HAP-1 (cell line): ENCODE measurements at regions not wholly inside any gene's neighbourhood (a gene's known extent, or its start where the extent isn't known, plus 50 kb on each side); places are given as distances from the start of the nearest gene placed in this dataset.

Experiments used
- DNase-seq, 2 experiments: peaks; one replicate each; pipeline ENCODE4 v3.0.0-alpha.2; 2016 to 2020; ENCODE audit warnings: low spot score in 2 of 2
- H3K27me3 ChIP-seq: fragments of 250-450 bp; sonication (Bioruptor Pico); 2 replicates; pipeline ENCODE4 v1.5.1; 2020; ENCODE audit warnings: low read depth, mild to moderate bottlenecking, moderate library complexity
- H3K36me3 ChIP-seq: fragments of 250-450 bp; sonication (Bioruptor Pico); replicated peaks from 2 replicates; pipeline ENCODE4 v1.5.1; 2020; ENCODE audit warnings: mild to moderate bottlenecking
- H3K4me1 ChIP-seq: fragments of 250-450 bp; sonication (Bioruptor Pico); 2 replicates; pipeline ENCODE4 v1.5.1; 2020; ENCODE audit warnings: mild to moderate bottlenecking
- H3K4me3 ChIP-seq: fragments of 250-450 bp; sonication (Bioruptor Pico); 2 replicates; pipeline ENCODE4 v1.5.1; 2020; ENCODE audit warnings: mild to moderate bottlenecking, moderate library complexity
- H3K9me3 ChIP-seq: fragments of 250-450 bp; sonication (Bioruptor Pico); 2 replicates; pipeline ENCODE4 v1.5.1; 2020; ENCODE audit warnings: mild to moderate bottlenecking, moderate library complexity
- in situ Hi-C: fragments of 300-500 bp; cut with MboI; formaldehyde crosslinking; loops from 3 replicates; pipeline ENCODE4 v1.14.3; 2020; ENCODE audit warnings: low sequenced_read_pairs, inconsistent platforms, mixed read lengths

DNA sequence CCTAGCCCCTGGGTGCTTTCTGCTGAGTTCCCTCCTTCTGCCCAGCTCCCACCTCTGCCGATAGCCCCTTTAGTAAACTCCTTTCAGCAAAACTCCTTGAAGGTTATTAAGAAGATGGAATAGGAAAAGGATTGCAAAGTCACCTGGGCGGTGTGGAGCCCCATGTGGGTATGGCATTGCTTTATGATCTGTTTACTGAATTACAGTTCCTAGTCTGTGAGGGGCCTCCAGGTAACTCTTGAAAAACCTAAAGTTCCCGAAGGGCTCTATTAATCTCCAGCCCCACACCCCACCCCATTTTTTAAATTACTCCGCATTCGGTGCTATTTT, 116.9 kb upstream of the UXS1 start:
- Histone ChIP-seq H3K36me3 (no peaks in the 10 kb centered on the region), H3K4me3 (no peak overlapping the region), H3K27me3 (no peaks in the 10 kb centered on the region), H3K9me3 (no peaks in the 10 kb centered on the region), H3K4me1 (no peaks in the 10 kb centered on the region)
- in situ Hi-C loops: no loop called here
- no peak for DNase-seq

- no peak overlapping the region for H3K4me3 ChIP-seq
- H3K9me3 ChIP-seq: no peaks in the 10 kb centered on the region
- in situ Hi-C loops: no loop called here
- H3K36me3 ChIP-seq: no peaks in the 10 kb centered on the region
- no peaks in the 10 kb centered on the region for H3K27me3 ChIP-seq
- no peak for DNase-seq
- no peaks in the 10 kb centered on the region for H3K4me1 ChIP-seq
Observed at GRCh38 chr2:106307860-106308259, 113.8 kb upstream of the UXS1 start.

- no peaks in the 10 kb centered on the region for H3K9me3 ChIP-seq
- no peaks in the 10 kb centered on the region for H3K27me3 ChIP-seq
- no peak overlapping the region for H3K4me3 ChIP-seq
- in situ Hi-C loops: no loop called here
- no peaks in the 10 kb centered on the region for H3K36me3 ChIP-seq
- H3K4me1 ChIP-seq: no peaks in the 10 kb centered on the region
- no peak for DNase-seq
Observed at GRCh38 chr2:106306387-106306786, 112.3 kb upstream of the UXS1 start.

GRCh38 chr2:106304612-106305184, 110.6 kb upstream of the UXS1 start:
- DNase-seq: no peak
- no peaks in the 10 kb centered on the region for H3K27me3 ChIP-seq
- no peaks in the 10 kb centered on the region for H3K9me3 ChIP-seq
- in situ Hi-C loops: no loop called here
- H3K4me3 ChIP-seq: no peak overlapping the region
- no peaks in the 10 kb centered on the region for H3K36me3 ChIP-seq
- no peaks in the 10 kb centered on the region for H3K4me1 ChIP-seq

DNA sequence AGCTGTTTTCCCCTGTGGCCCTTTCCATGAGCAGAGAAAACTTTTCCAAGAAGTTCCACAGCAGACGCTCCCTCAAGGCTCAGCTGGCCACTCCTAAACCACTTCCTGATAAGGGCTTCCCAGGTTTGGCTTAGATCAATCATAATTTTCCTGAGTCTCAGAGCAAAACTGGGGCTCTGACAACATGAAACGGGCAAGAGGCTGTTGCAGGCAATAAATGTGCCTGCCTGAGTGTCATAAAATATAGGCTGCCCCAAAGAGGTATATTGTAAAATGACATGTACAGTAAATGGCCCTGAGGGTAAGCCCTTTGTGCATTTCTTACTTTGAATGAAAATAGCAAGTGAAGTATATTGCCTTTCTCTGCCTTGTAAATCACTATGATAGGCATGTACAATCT, 105.6 kb upstream of the UXS1 start:
- Histone ChIP-seq H3K27me3 (no peaks in the 10 kb centered on the region), H3K36me3 (no peaks in the 10 kb centered on the region), H3K4me1 (no peaks in the 10 kb centered on the region), H3K9me3 (no peaks in the 10 kb centered on the region), H3K4me3 (no peak overlapping the region)
- in situ Hi-C loops: no loop called here
- DNase-seq: no peak

GRCh38 chr2:106296182-106296815, 102.2 kb upstream of the UXS1 start:
- H3K4me1 ChIP-seq: no peaks in the 10 kb centered on the region
- H3K27me3 ChIP-seq: no peaks in the 10 kb centered on the region
- in situ Hi-C loops: no loop called here
- H3K36me3 ChIP-seq: no peaks in the 10 kb centered on the region
- no peak for DNase-seq
- H3K9me3 ChIP-seq: no peaks in the 10 kb centered on the region
- H3K4me3 ChIP-seq: no peak overlapping the region

DNA sequence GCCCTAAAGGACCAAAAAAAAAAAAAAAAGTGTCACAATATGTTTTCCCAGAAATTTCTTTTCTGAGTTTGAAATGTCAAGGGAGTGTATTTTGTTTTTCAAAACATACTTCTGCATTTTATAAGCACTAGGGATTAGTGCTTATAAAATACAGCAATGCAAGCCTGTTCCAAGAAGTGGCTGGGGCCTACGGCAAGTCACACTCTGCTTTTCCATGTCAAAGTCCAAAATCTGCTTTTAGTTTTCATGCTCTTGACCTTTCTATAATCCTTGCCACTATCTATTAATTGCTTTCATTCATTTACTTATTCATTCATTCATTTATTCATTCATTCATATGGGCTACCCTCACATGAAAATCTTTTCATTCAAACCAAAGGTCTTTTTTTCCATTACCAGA, 100.1 kb upstream of the UXS1 start:
- Histone ChIP-seq H3K4me3 (no peak overlapping the region), H3K9me3 (no peaks in the 10 kb centered on the region), H3K36me3 (no peaks in the 10 kb centered on the region), H3K4me1 (no peaks in the 10 kb centered on the region), H3K27me3 (no peaks in the 10 kb centered on the region)
- in situ Hi-C loops: no loop called here
- DNase-seq: no peak

- in situ Hi-C loops: no loop called here
- Histone ChIP-seq H3K9me3 (no peaks in the 10 kb centered on the region), H3K4me1 (no peaks in the 10 kb centered on the region), H3K4me3 (no peak overlapping the region), H3K27me3 (no peaks in the 10 kb centered on the region), H3K36me3 (no peaks in the 10 kb centered on the region)
- DNase-seq: no peak
Observed at GRCh38 chr2:106293271-106293783, 99.2 kb upstream of the UXS1 start.

- Histone ChIP-seq H3K36me3 (no peaks in the 10 kb centered on the region), H3K4me1 (no peaks in the 10 kb centered on the region), H3K9me3 (no peaks in the 10 kb centered on the region), H3K27me3 (no peaks in the 10 kb centered on the region), H3K4me3 (no peak overlapping the region)
- in situ Hi-C loops: no loop called here
- DNase-seq: no peak
Observed at GRCh38 chr2:106292627-106293026, 98.5 kb upstream of the UXS1 start.

DNA sequence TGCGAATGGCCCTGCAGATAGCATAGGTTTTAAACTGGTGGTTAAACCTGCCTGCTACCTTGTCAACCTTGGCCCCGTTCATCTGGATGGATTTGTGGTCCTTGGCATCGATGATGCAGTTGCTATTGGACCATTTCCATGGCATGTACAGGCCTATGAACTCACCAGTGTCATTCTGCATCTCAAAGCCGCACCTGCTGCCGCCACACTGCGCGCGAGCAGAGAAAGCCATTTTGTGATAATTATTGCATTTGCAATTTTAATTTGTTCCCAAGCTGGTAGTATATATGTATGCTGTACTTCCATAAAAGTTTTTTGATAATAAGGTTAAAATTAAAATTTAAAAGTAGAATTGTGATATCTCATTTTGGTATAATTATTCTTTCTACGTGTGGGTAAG, 94.8 kb upstream of the UXS1 start:
- no peak for DNase-seq
- no peak overlapping the region for H3K4me3 ChIP-seq
- no peaks in the 10 kb centered on the region for H3K36me3 ChIP-seq
- H3K9me3 ChIP-seq: no peaks in the 10 kb centered on the region
- H3K4me1 ChIP-seq: no peaks in the 10 kb centered on the region
- no peaks in the 10 kb centered on the region for H3K27me3 ChIP-seq
- in situ Hi-C loops: no loop called here

- in situ Hi-C loops: no loop called here
Observed at GRCh38 chr2:106285237-106285829, 91.2 kb upstream of the UXS1 start.

GRCh38 chr2:106284691-106285202, 90.6 kb upstream of the UXS1 start:
- no peak for DNase-seq

More at GRCh38 chr2:106285237-106285829, 91.2 kb upstream of the UXS1 start:
- H3K4me3 ChIP-seq: no peak overlapping the region
- H3K4me1 ChIP-seq: no peaks in the 10 kb centered on the region
- no peaks in the 10 kb centered on the region for H3K9me3 ChIP-seq
- H3K36me3 ChIP-seq: no peaks in the 10 kb centered on the region
- H3K27me3 ChIP-seq: no peaks in the 10 kb centered on the region
- no peak for DNase-seq

GRCh38 chr2:106284255-106284654, 90.2 kb upstream of the UXS1 start:
- H3K36me3 ChIP-seq: no peaks in the 10 kb centered on the region
- no peaks in the 10 kb centered on the region for H3K9me3 ChIP-seq
- H3K4me3 ChIP-seq: no peak overlapping the region
- H3K4me1 ChIP-seq: no peaks in the 10 kb centered on the region
- H3K27me3 ChIP-seq: no peaks in the 10 kb centered on the region
- in situ Hi-C loops: no loop called here
- DNase-seq: no peak

More at GRCh38 chr2:106284691-106285202, 90.6 kb upstream of the UXS1 start:
- no peak overlapping the region for H3K4me3 ChIP-seq
- no peaks in the 10 kb centered on the region for H3K36me3 ChIP-seq
- in situ Hi-C loops: no loop called here
- no peaks in the 10 kb centered on the region for H3K4me1 ChIP-seq
- no peaks in the 10 kb centered on the region for H3K9me3 ChIP-seq
- H3K27me3 ChIP-seq: no peaks in the 10 kb centered on the region
